KBM-7 (cell line): ENCODE measurements at regions not wholly inside any gene's neighbourhood (a gene's known extent, or its start where the extent isn't known, plus 50 kb on each side); places are given as distances from the start of the nearest gene placed in this dataset.
"Not testable (repeated sequence)": the region's sequence is repeated elsewhere in the genome, so short reads cannot be mapped to it uniquely, and the experiment has no call there.

Experiments
- DNase-seq: peaks from one replicate; pipeline ENCODE4 v3.0.0-alpha.2; 2015
- in situ Hi-C: fragments of 300-500 bp; cut with MboI; formaldehyde crosslinking; loops from 2 replicates; pipeline ENCODE4 v1.14.3; 2020; ENCODE audit warnings: low sequenced_read_pairs, low pct_unique_long_range_greater_than_20kb, mixed read lengths

GRCh38 chr3:8278448-8278847, 223.2 kb upstream of the LMCD1 start:
- DNase-seq: no peak
- in situ Hi-C loops: no loop called here

GRCh38 chr3:8279476-8279875, 222.1 kb upstream of the LMCD1 start:
- in situ Hi-C loops: no loop called here
- DNase-seq: no peak

GRCh38 chr3:8279886-8280550, 221.6 kb upstream of the LMCD1 start:
- no peak for DNase-seq
- in situ Hi-C loops: no loop called here

GRCh38 chr3:8282541-8283165, 219.0 kb upstream of the LMCD1 start:
- in situ Hi-C loops: no loop called here

GRCh38 chr3:8283193-8283592, 218.4 kb upstream of the LMCD1 start:
- DNase-seq: no peak
- in situ Hi-C loops: no loop called here

More at GRCh38 chr3:8282541-8283165, 219.0 kb upstream of the LMCD1 start:
- no peak for DNase-seq

GRCh38 chr3:8286086-8286485, 215.5 kb upstream of the LMCD1 start:
- no peak for DNase-seq
- in situ Hi-C loops: no loop called here

- DNase-seq: no peak
- in situ Hi-C loops: no loop called here
These were observed 214.9 kb upstream of the LMCD1 start for GRCh38 chr3:8286749-8287148.

GRCh38 chr3:8290611-8291010, 211.0 kb upstream of the LMCD1 start:
- DNase-seq: no peak
- in situ Hi-C loops: no loop called here

GRCh38 chr3:8296461-8296860, 205.2 kb upstream of the LMCD1 start:
- in situ Hi-C loops: no loop called here
- no peak for DNase-seq

- in situ Hi-C loops: no loop called here
These were observed 203.3 kb upstream of the LMCD1 start for GRCh38 chr3:8298021-8298954.

GRCh38 chr3:8301977-8302735, 199.5 kb upstream of the LMCD1 start:
- DNase-seq: peak; percentile 77
- in situ Hi-C loops: no loop called here

More at GRCh38 chr3:8298021-8298954, 203.3 kb upstream of the LMCD1 start:
- no peak for DNase-seq

GRCh38 chr3:8303466-8303865, 198.2 kb upstream of the LMCD1 start:
- in situ Hi-C loops: no loop called here
- DNase-seq: no peak

- no peak for DNase-seq
- in situ Hi-C loops: no loop called here
These were observed 196.3 kb upstream of the LMCD1 start for GRCh38 chr3:8305371-8305770.

- DNase-seq: no peak
- in situ Hi-C loops: no loop called here
These were observed 194.0 kb upstream of the LMCD1 start for GRCh38 chr3:8307545-8308110.

- in situ Hi-C loops: no loop called here
- DNase-seq: no peak
These were observed 190.3 kb upstream of the LMCD1 start for GRCh38 chr3:8311321-8311720.

GRCh38 chr3:8312685-8313084, 188.9 kb upstream of the LMCD1 start:
- in situ Hi-C loops: no loop called here
- no peak for DNase-seq

- DNase-seq: no peak
- in situ Hi-C loops: no loop called here
These were observed 187.9 kb upstream of the LMCD1 start for GRCh38 chr3:8313560-8314267.

- in situ Hi-C loops, DNase-seq: not testable (repeated sequence)
These were observed 186.1 kb upstream of the LMCD1 start for GRCh38 chr3:8315526-8315925.
